ENCODE measurements at regions not wholly inside any gene's neighbourhood (a gene's known extent, or its start where the extent isn't known, plus 50 kb on each side); places are given as distances from the start of the nearest gene placed in this dataset.

DNA sequence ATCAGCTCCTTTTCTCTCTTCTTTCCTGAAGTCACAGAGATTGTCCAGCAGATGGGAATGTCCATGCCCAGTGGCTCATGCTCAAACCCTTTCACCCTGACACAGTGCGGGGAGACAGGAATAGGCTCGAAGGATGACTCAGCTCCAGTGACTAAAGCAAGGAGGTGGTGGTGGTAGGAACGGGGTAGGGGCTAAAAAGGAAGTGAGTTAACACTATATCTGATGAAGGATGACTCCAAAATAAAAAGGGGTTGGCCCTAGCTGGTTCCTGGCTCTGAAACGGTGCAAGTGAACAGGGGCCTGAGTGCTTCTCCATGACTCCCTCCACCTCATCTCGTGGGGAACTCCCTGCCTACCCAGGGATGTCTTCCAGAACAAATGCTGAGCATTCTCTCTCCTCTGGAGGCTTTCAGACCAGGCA lies 167.4 kb upstream of the LPP start:
- DNase-seq (ENCODE audit: low spot score): no peak
- no peaks in the 10 kb centered on the region for H3K27me3 ChIP-seq (replicated peaks; ENCODE audit: insufficient read depth)
- no peak for ATAC-seq (ENCODE audit: insufficient number of reproducible peaks, low FRiP score, low read depth)

GRCh38 chr3:187987187-187987586 lies 166.8 kb upstream of the LPP start:
- TF ChIP-seq, protein P1, sequence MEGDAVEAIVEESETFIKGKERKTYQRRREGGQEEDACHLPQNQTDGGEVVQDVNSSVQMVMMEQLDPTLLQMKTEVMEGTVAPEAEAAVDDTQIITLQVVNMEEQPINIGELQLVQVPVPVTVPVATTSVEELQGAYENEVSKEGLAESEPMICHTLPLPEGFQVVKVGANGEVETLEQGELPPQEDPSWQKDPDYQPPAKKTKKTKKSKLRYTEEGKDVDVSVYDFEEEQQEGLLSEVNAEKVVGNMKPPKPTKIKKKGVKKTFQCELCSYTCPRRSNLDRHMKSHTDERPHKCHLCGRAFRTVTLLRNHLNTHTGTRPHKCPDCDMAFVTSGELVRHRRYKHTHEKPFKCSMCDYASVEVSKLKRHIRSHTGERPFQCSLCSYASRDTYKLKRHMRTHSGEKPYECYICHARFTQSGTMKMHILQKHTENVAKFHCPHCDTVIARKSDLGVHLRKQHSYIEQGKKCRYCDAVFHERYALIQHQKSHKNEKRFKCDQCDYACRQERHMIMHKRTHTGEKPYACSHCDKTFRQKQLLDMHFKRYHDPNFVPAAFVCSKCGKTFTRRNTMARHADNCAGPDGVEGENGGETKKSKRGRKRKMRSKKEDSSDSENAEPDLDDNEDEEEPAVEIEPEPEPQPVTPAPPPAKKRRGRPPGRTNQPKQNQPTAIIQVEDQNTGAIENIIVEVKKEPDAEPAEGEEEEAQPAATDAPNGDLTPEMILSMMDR (IDR thresholded peaks at IDR 0.05): no peak
- Histone ChIP-seq H3K27me3 (replicated peaks; ENCODE audit: insufficient read depth) (no peaks in the 10 kb centered on the region), H3K27ac (no peak overlapping the region), H3K9me3 (no peaks in the 10 kb centered on the region), H3K4me1 (ENCODE audit: control insufficient read depth in 1 of 2, low read depth in 2 of 2) (no peaks in the 10 kb centered on the region), H3K36me3 (no peaks in the 10 kb centered on the region), H3K4me3 (no peak overlapping the region)
- ATAC-seq (ENCODE audit: insufficient number of reproducible peaks, low FRiP score, low read depth) (no peak), DNase-seq (ENCODE audit: low spot score) (no peak)

More for the DNA sequence above, 167.4 kb upstream of the LPP start:
- no peaks in the 10 kb centered on the region for H3K4me1 ChIP-seq (ENCODE audit: control insufficient read depth in 1 of 2, low read depth in 2 of 2)
- H3K36me3 ChIP-seq: no peaks in the 10 kb centered on the region
- TF ChIP-seq, protein P1 (IDR thresholded peaks at IDR 0.05): no peak
- no peak overlapping the region for H3K4me3 ChIP-seq
- H3K9me3 ChIP-seq: no peaks in the 10 kb centered on the region
- no peak overlapping the region for H3K27ac ChIP-seq

GRCh38 chr3:187987924-187988323 lies 166.0 kb upstream of the LPP start:
- Histone ChIP-seq H3K4me1 (ENCODE audit: control insufficient read depth in 1 of 2, low read depth in 2 of 2) (no peaks in the 10 kb centered on the region), H3K4me3 (no peak overlapping the region), H3K27ac (no peak overlapping the region), H3K9me3 (no peaks in the 10 kb centered on the region), H3K27me3 (replicated peaks; ENCODE audit: insufficient read depth) (no peaks in the 10 kb centered on the region), H3K36me3 (no peaks in the 10 kb centered on the region)
- no peak for DNase-seq (ENCODE audit: low spot score)
- ATAC-seq (ENCODE audit: insufficient number of reproducible peaks, low FRiP score, low read depth): no peak
- TF ChIP-seq, protein P1 (IDR thresholded peaks at IDR 0.05): no peak

DNA sequence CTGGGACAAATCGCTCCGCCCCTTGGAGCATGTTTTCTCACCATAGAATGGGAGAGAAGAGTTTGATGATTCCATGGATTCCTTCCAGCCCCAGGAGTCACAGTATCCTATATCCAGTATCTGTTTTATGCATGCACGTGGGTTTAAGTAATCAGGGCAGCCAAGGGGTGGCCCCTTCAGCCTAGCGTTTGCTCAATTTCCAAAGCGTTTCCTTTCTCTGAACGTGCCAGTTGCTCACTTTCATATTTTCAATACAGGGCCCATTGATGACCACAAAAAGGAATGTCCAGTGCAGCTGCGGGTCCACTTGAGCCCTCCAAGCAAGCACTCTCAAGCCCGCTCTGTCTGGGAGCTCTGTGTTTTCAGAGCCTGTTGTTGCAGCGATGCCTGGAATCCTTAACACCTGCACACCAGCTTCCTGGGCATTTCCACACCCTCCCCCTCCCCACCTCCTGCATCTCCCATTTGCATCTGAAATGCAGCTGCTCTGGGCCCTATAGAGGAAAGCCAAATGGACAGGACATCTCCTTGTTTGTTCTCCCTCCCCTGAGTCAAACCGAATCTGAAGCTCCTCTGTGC lies 164.3 kb upstream of the LPP start:
- ATAC-seq (ENCODE audit: insufficient number of reproducible peaks, low FRiP score, low read depth): no peak
- no peaks in the 10 kb centered on the region for H3K27me3 ChIP-seq (replicated peaks; ENCODE audit: insufficient read depth)

GRCh38 chr3:187992609-187993008 lies 161.3 kb upstream of the LPP start:
- no peak overlapping the region for H3K27ac ChIP-seq
- H3K9me3 ChIP-seq: no peaks in the 10 kb centered on the region
- ATAC-seq (ENCODE audit: insufficient number of reproducible peaks, low FRiP score, low read depth): no peak

More for the DNA sequence above, 164.3 kb upstream of the LPP start:
- Histone ChIP-seq H3K4me3 (no peak overlapping the region), H3K9me3 (no peaks in the 10 kb centered on the region), H3K27ac (no peak overlapping the region), H3K4me1 (ENCODE audit: control insufficient read depth in 1 of 2, low read depth in 2 of 2) (no peaks in the 10 kb centered on the region), H3K36me3 (no peaks in the 10 kb centered on the region)
- no peak for DNase-seq (ENCODE audit: low spot score)
- TF ChIP-seq, protein P1 (IDR thresholded peaks at IDR 0.05): no peak

More at GRCh38 chr3:187992609-187993008, 161.3 kb upstream of the LPP start:
- TF ChIP-seq, protein P1 (IDR thresholded peaks at IDR 0.05): no peak
- Histone ChIP-seq H3K27me3 (replicated peaks; ENCODE audit: insufficient read depth) (no peaks in the 10 kb centered on the region), H3K4me1 (ENCODE audit: control insufficient read depth in 1 of 2, low read depth in 2 of 2) (no peaks in the 10 kb centered on the region), H3K36me3 (no peaks in the 10 kb centered on the region), H3K4me3 (no peak overlapping the region)
- DNase-seq (ENCODE audit: low spot score): no peak
